ENCODE measurements at regions not wholly inside any gene's neighbourhood (a gene's known extent, or its start where the extent isn't known, plus 50 kb on each side); places are given as distances from the start of the nearest gene placed in this dataset.
"Not testable (repeated sequence)": the region's sequence is repeated elsewhere in the genome, so short reads cannot be mapped to it uniquely, and the experiment has no call there.

- DNase-seq = no peak
These were observed 314.0 kb downstream of the PTPRU start for GRCh38 chr1:29550119-29550841.

GRCh38 chr1:29549728-29550118 lies 313.4 kb downstream of the PTPRU start:
- DNase-seq = not testable (repeated sequence)

DNA sequence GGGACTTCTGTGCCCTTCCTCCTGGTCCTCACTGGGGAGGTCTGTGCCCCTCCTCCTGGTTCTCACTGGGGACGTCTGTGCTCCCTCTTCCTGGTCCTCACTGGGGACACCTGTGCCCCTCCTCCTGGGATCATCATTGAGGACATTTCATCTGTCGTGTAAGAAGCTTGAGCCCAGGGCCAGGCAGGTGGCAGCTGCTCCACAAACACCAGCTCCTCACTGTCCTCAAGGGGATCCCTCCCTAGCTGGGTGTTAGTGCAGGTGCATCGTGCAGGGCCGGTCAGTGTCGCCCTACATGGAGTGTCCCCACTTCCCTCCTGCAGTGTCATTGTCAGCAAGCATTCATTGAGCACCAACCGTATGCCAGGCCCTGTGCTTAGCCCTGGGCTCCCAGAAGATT lies 312.7 kb downstream of the PTPRU start:
- no peak for DNase-seq

DNA sequence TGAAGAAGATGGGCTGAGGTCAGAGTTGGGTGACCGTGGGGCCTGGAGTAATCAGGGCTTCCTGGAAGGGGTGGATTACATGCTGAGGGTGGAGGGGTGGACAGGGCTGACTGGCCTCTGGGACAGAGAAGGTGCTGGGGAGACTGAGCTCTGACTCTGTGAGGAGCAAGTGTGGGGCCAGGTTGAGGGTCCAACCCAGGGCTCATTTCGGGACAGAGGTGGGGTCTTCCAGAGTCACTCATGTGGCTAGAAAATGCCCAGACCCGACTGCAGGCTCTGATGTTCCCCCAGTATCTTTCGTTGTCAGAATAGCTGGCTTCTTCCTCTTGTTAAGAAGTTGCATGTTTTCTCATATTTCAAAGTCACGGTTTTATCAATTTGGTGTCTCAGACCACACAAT lies 311.8 kb downstream of the PTPRU start:
- no peak for DNase-seq

GRCh38 chr1:29547300-29547699 lies 311.0 kb downstream of the PTPRU start:
- DNase-seq = no peak

DNA sequence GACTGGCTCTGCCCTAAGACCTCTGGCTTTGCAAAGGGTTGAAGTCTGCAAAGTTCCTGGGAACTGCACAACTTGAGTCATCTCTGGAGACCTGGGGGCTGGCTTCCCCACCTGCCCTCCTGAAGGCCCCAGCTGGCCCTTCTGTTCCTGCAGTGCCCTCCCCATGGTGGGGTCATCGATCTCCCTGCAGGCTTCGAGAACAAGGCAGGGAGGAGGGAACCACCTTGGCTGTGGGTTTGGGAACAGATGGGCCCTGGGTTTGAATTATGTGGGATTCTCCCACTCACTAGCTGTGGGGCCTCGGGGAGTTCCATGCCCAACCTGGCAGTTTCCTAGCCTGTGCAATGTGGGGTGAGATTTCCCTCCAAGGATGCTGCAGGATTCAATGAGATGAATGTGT lies 310.2 kb downstream of the PTPRU start:
- no peak for DNase-seq

- DNase-seq = no peak
These were observed 308.1 kb downstream of the PTPRU start for GRCh38 chr1:29544406-29544805.

DNA sequence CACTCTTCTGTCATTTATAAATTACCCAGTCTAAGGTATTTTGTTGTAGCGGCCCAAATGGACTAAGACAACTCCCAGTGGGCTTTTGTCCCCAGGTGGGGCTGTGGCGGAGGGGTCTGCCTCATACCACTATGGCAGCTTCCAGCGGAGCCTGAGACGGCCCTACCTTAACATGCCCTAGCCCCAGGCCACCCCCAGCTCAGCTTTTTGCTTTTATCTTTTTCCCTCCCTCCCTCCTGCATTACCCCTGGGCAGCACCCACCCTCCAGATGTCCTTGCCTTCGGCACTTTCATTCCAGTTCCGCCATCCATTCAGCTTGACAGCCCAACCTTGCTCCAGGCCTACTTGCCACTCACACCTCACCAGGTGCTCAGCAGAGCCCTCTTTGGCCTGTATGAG lies 307.3 kb downstream of the PTPRU start:
- no peak for DNase-seq

- no peak for DNase-seq
These were observed 306.2 kb downstream of the PTPRU start for GRCh38 chr1:29542548-29542947.

DNA sequence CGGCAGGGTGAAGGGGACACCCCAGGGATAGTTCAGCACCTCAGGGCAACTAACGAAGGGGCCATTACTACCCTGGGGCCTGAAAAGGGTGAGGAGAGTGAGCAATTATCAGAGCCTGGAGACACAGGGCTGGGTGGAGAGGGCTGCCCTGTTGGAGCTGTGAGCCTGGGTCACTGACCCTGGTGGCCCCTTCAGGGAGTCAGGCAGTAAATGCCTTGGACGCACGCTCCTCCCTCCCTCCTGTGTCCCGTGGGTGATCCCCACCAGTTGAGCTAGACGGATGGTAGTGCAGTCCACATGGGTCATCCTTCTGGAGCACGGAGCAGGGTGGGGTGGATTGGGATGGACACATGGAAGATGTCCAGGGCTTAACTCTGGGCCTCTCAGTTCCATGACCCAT lies 305.3 kb downstream of the PTPRU start:
- DNase-seq = no peak

GRCh38 chr1:29540801-29541357 lies 304.6 kb downstream of the PTPRU start:
- DNase-seq = no peak

DNA sequence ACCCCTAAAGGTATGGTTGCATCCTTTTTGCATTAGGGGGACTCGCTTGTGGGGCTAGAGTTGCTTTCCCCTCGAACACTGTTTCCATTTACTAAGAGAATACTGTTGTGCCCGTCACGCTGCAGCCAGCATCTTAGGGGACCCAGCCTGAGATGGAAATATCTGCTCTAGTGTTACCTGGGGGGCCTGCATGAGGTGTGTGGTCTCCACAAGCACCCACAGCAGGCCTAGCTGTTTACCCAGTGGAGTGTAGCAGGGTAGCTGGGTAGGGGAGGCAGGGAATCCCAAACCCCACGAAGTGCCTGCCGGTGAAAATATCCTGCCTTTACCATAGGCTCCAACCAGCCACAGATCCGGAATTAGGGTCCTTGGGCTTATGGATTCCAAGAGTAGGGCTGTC lies 303.6 kb downstream of the PTPRU start:
- DNase-seq = no peak

- no peak for DNase-seq
These were observed 302.3 kb downstream of the PTPRU start for GRCh38 chr1:29538586-29538985.

- no peak for DNase-seq
These were observed 296.4 kb downstream of the PTPRU start for GRCh38 chr1:29532751-29533150.

- no peak for DNase-seq
These were observed 296.0 kb downstream of the PTPRU start for GRCh38 chr1:29532285-29532684.

DNA sequence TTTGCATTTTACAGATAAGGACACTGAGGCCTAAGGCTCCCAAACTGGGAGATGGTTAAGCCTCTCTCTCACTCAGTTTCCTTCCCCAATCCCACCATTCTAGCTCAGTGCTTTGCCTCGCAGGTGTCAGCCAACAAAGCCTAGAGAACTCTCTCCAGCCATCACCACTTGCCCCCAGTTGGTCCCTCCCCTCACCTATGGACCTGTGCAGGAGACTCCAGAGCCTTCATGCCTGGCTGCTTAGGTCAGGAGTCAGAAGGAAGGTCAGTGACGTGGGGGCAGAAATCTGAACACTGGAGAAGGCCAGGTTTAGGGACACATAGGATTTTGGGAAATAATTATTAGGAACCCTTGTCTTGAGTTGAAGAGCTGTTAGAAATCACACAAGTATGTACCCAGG lies 295.3 kb downstream of the PTPRU start:
- no peak for DNase-seq

- no peak for DNase-seq
These were observed 293.5 kb downstream of the PTPRU start for GRCh38 chr1:29529677-29530278.

DNA sequence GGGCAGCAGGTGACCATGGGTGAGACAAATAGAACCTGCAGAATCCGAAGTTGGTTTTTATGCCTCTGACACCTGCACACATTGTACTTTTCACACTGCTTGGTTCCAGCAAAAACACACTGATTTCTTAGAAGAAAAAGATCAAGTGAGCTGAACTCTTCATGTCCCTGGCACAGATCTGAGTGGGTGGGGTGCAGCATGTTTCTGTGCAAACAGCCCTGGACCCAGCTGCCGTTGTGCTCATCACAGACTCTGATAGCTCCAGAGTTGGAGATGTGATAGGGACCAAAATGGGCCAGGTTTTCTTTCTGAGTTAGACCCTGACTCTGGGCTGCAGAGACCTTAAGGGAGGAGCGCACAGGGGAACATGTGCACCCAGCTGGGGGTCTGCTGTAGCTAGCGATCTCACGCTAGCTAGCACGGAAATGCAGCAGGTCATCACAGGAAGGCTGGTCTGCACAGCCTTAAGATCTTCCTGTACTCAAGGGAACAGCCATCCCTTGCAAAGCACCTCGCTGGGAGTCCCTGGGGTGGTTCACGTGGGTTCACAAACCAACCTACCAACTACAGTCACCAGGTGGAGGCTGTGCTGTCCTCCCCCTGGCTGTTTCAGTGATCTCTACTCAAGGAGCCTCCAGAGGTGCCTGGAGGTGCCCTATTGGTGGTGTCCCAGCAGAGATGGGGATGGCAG lies 291.1 kb downstream of the PTPRU start:
- DNase-seq = no peak

- no peak for DNase-seq
These were observed 289.6 kb downstream of the PTPRU start for GRCh38 chr1:29525941-29526340.

- DNase-seq = no peak
These were observed 288.2 kb downstream of the PTPRU start for GRCh38 chr1:29524285-29525065.

DNA sequence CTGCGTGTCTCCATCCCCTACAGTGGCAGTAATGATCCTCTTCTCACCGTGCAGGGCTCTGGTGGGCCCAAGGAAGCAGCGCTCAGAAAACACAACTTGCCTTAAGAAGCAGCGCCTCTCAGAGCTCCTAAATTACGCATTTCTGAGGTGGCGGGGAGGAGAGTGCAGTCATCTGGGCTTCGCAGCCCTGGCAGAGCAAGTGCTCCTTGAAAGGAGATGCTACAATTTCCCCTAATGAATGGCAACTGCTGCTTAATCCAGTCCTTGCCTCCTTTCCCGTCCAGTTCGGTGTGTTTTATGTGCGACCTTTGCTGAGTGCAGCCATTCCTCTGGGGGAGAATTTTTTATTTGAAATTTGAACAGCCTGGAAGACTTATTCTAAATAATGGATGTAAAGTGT lies 287.3 kb downstream of the PTPRU start:
- DNase-seq = no peak

GRCh38 chr1:29523136-29523535 lies 286.8 kb downstream of the PTPRU start:
- no peak for DNase-seq

All from inflammatory macrophage treated with lipopolysaccharide for 1 hour (primary cell).